Body of pancreas (tissue), 4 donors: ENCODE measurements at regions not wholly inside any gene's neighbourhood (a gene's known extent, or its start where the extent isn't known, plus 50 kb on each side); places are given as distances from the start of the nearest gene placed in this dataset.

ENCODE experiments used
- ATAC-seq: fragments of 150-250 bp; one replicate; pipeline ENCODE4 v1.9.1; 2016
- DNase-seq, 4 donors: peaks; one replicate each; pipeline ENCODE4 v3.0.0-alpha.2; 2019
- H3K27ac ChIP-seq, 4 donors: fragments of 200-600 bp; sonication (generic); 1 replicate in 3 of 4; 2 replicates in 1 of 4; pipeline versions ENCODE4 v1.5.1 to v1.6.1; 2016 to 2019; ENCODE audit warnings: mild to moderate bottlenecking in 1 of 4, mixed read lengths in 1 of 4, moderate library complexity in 1 of 4
- H3K27me3 ChIP-seq, 2 donors: fragments of 200-600 bp; sonication (generic); one replicate each; pipeline ENCODE4 v1.6.0; 2016; ENCODE audit warnings: mild to moderate bottlenecking in 1 of 2
- H3K36me3 ChIP-seq, 2 donors: fragments of 200-600 bp; sonication (generic); replicated peaks in 1 of 2; 2 replicates each; pipeline ENCODE4 v1.5.1; 2016; ENCODE audit warnings: low read depth in 2 of 2; ENCODE audit not compliant: insufficient read depth in 1 of 2
- H3K4me1 ChIP-seq: fragments of 200-600 bp; sonication (generic); one replicate; pipeline ENCODE4 v1.6.0; 2016
- H3K4me3 ChIP-seq, 2 donors: fragments of 200-600 bp; sonication (generic); 1 replicate in 1 of 2; 2 replicates in 1 of 2; pipeline ENCODE4 v1.5.1; 2016 to 2019
- H3K9me3 ChIP-seq, 3 donors: fragments of 200-600 bp; sonication (generic); 1 replicate in 2 of 3; 2 replicates in 1 of 3; pipeline ENCODE4 v1.5.1; 2016
- POLR2A ChIP-seq, 3 donors: fragments of 450-650 bp; IDR thresholded peaks; one replicate each; pipeline ENCODE4 v1.6.1; 2016; ENCODE audit warnings: antibody characterized with exemption in 3 of 3, mild to moderate bottlenecking in 2 of 3
- WGBS, 2 donors: methylation state at CpG; one replicate each; pipeline ENCODE4 v1.1.5; 2017; 5-methylcytosine and 5-hydroxymethylcytosine counted together
- intact Hi-C: fragments of 100-400 bp; cut with DNase I; formaldehyde crosslinking; loops from one replicate; pipeline ENCODE4 v1.15.1; 2023
- TF ChIP-seq, protein P1 (sequence below), 7 experiments: fragments of 450-650 bp in 4 of 7; fragments of 200-600 bp in 3 of 7; sonication (generic) in 3 of 7; IDR thresholded peaks; one replicate each; pipeline ENCODE4 v1.5.1; 2016 to 2019; ENCODE audit warnings: antibody characterized with exemption in 7 of 7

DNA sequence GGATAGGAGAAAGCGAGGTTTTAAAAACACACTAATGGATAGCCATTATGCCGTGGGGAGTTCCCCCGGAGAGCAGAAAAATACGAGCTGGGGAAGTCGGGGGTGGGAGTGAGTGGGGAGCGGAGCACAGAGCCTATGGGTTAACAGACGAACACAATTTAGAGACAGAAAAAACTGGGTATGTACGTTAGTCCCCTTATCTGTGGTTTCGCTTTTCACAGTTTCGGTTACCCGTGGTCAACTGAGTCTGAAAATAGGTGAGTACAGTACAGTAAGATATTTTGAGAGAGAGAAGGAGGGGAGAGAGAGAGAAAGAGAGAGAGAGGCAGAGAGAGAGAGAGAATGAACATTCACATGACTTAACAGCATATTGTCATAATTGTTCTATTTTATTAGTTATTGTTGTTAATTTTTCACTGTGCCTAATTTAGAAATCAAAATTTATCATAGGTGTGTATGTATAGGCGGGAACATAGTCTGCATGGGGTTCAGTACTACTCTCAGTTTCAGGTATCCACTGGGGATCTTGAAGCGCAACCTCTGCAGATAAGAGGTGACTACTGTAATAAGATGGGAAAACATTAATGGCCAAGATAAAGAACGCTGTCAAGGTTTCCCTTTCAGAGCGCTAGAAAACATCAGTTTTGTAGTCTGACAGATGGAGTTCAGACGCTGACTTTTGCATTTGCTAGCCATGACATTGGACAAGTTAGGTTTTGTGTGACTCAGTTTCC is 125.6 kb upstream of the LMO4 start:
- H3K9me3 ChIP-seq: no peaks in the 10 kb centered on the region
- DNase-seq (no peak), ATAC-seq (no peak)
- H3K27me3 ChIP-seq: no peaks in the 10 kb centered on the region
- intact Hi-C loops: no loop called here
- no peaks in the 10 kb centered on the region for H3K4me1 ChIP-seq
- no peak overlapping the region for H3K4me3 ChIP-seq
- 56 to 62% methylated on average over 16 of the region's 16 CpGs for WGBS, 2 donors
- no peak for TF ChIP-seq POLR2A (IDR thresholded peaks at IDR 0.05)
- TF ChIP-seq, protein P1, sequence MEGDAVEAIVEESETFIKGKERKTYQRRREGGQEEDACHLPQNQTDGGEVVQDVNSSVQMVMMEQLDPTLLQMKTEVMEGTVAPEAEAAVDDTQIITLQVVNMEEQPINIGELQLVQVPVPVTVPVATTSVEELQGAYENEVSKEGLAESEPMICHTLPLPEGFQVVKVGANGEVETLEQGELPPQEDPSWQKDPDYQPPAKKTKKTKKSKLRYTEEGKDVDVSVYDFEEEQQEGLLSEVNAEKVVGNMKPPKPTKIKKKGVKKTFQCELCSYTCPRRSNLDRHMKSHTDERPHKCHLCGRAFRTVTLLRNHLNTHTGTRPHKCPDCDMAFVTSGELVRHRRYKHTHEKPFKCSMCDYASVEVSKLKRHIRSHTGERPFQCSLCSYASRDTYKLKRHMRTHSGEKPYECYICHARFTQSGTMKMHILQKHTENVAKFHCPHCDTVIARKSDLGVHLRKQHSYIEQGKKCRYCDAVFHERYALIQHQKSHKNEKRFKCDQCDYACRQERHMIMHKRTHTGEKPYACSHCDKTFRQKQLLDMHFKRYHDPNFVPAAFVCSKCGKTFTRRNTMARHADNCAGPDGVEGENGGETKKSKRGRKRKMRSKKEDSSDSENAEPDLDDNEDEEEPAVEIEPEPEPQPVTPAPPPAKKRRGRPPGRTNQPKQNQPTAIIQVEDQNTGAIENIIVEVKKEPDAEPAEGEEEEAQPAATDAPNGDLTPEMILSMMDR (IDR thresholded peaks at IDR 0.05): no peak
- H3K27ac ChIP-seq: no peak overlapping the region
- no peaks in the 10 kb centered on the region for H3K36me3 ChIP-seq

DNA sequence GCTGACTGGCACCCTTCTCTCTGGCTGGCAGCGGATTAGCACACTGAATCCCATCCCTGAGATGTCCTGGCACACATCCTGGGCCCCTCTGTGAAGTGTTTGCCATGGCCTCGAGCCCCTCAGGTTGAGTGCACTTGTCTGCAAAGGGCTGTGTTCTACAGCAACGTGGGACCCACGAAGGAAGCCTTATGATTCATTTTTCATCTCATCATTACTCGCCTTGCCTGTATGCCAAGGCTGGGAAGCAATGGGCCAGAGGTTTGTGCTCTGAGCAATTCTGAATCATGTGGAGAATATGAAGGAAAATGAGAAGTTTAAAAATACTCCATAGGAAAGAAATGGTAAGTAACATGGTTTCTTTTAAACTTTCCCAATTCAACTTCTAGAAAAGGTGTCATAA is 124.8 kb upstream of the LMO4 start:
- 48 to 51% methylated on average over 5 of the region's 5 CpGs for WGBS, 2 donors
- H3K9me3 ChIP-seq: no peaks in the 10 kb centered on the region
- no peak overlapping the region for H3K4me3 ChIP-seq
- no peaks in the 10 kb centered on the region for H3K4me1 ChIP-seq
- ATAC-seq (no peak), DNase-seq (no peak)
- no peak for TF ChIP-seq POLR2A (IDR thresholded peaks at IDR 0.05)
- TF ChIP-seq, protein P1 (IDR thresholded peaks at IDR 0.05): no peak
- intact Hi-C loops: no loop called here
- no peak overlapping the region for H3K27ac ChIP-seq
- H3K27me3 ChIP-seq: no peaks in the 10 kb centered on the region
- H3K36me3 ChIP-seq: no peaks in the 10 kb centered on the region

DNA sequence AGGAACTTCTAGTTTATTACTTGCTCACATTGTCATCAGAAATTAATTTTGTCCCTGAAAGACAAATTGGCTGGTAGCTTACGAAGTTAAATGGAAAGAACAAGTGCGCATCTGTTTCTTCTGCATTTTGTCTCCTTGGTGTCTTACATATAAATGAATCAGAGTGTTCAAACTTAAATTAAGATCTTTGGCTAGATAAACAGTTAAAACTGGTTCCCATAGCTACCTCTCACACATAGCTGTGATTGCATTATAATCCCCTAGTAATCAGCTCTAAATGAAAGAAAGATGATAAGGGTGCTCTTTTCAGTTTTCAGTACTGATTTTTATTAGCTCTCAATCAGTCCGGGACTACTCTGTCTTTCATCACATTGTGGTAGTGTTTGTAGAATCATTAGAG is 124.2 kb upstream of the LMO4 start:
- Histone ChIP-seq H3K4me1 (no peaks in the 10 kb centered on the region), H3K4me3 (no peak overlapping the region), H3K36me3 (no peaks in the 10 kb centered on the region), H3K27me3 (no peaks in the 10 kb centered on the region), H3K9me3 (no peaks in the 10 kb centered on the region), H3K27ac (no peak overlapping the region)
- TF ChIP-seq, protein P1 (IDR thresholded peaks at IDR 0.05): no peak
- TF ChIP-seq POLR2A (IDR thresholded peaks at IDR 0.05): no peak
- intact Hi-C loops: no loop called here
- 60 to 62% methylated on average over 3 of the region's 3 CpGs for WGBS, 2 donors
- ATAC-seq (no peak), DNase-seq (no peak)

DNA sequence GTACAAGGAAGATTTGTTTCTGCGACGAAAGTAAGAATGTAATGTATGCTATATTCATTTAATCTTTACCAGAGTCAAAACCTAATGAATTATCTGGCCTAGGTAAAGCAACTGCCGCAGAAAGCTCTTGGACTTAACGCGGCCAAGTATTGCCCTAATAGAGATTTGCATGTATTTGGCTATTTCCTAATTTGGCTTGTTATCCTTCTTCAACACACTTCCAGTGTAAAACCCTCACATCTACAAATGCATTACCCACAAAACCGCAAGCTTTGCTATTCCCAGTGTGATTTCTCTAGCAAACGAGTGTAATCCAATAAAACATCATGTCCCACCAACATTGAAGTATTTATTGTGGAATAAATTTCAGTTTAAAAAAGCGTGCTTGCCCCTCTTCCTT is 123.8 kb upstream of the LMO4 start:
- Histone ChIP-seq H3K4me1 (no peaks in the 10 kb centered on the region), H3K27me3 (no peaks in the 10 kb centered on the region), H3K36me3 (no peaks in the 10 kb centered on the region), H3K27ac (no peak overlapping the region), H3K4me3 (no peak overlapping the region), H3K9me3 (no peaks in the 10 kb centered on the region)
- intact Hi-C loops: no loop called here
- ATAC-seq (no peak), DNase-seq (no peak)
- 56 to 74% methylated on average over 8 of the region's 8 CpGs for WGBS, 2 donors
- TF ChIP-seq POLR2A (IDR thresholded peaks at IDR 0.05): no peak
- TF ChIP-seq, protein P1 (IDR thresholded peaks at IDR 0.05): no peak
